CD14-positive monocyte (primary cell): ENCODE measurements at regions not wholly inside any gene's neighbourhood (a gene's known extent, or its start where the extent isn't known, plus 50 kb on each side); places are given as distances from the start of the nearest gene placed in this dataset.

Experiments
- DNase-seq, 3 donors: peaks; one replicate each; pipeline ENCODE4 v3.0.0-alpha.2; 2011 to 2022
- H2AFZ ChIP-seq: 2 replicates; pipeline ENCODE4 v1.6.0; 2012; ENCODE audit warnings: mild to moderate bottlenecking, low read depth, low read length, inconsistent platforms; ENCODE audit not compliant: insufficient read depth, poor library complexity, severe bottlenecking
- H3K27ac ChIP-seq, 2 donors: 1 replicate in 1 of 2; 2 replicates in 1 of 2; pipeline ENCODE4 v1.5.1; 2012 to 2013; ENCODE audit warnings: low read length in 2 of 2, control low read depth in 1 of 2, inconsistent platforms in 1 of 2, low read depth in 1 of 2, mild to moderate bottlenecking in 1 of 2
- H3K27me3 ChIP-seq, 2 donors: one replicate each; pipeline versions ENCODE4 v1.6.0 to v1.6.1; 2011 to 2013; ENCODE audit warnings: low read length in 2 of 2; ENCODE audit not compliant: control insufficient read depth in 2 of 2, insufficient read depth in 2 of 2
- H3K36me3 ChIP-seq, 2 donors: replicated peaks in 1 of 2; 1 replicate in 1 of 2; 2 replicates in 1 of 2; pipeline versions ENCODE4 v1.5.1 to v1.6.1; 2012 to 2013; ENCODE audit warnings: low read length in 2 of 2, control low read depth in 1 of 2, inconsistent platforms in 1 of 2, mild to moderate bottlenecking in 1 of 2; ENCODE audit not compliant: insufficient read depth in 2 of 2, control insufficient read depth in 1 of 2
- H3K4me1 ChIP-seq, 2 donors: 1 replicate in 1 of 2; 2 replicates in 1 of 2; pipeline versions ENCODE4 v1.5.1 to v1.6.1; 2012 to 2013; ENCODE audit warnings: low read length in 2 of 2, control low read depth in 1 of 2, inconsistent platforms in 1 of 2, mild to moderate bottlenecking in 1 of 2, moderate library complexity in 1 of 2; ENCODE audit not compliant: insufficient read depth in 2 of 2, control insufficient read depth in 1 of 2
- H3K4me2 ChIP-seq: replicated peaks from 2 replicates; pipeline ENCODE3; 2012; ENCODE audit warnings: low read length, moderate library complexity, mild to moderate bottlenecking; ENCODE audit not compliant: poor library complexity, severe bottlenecking; ENCODE audit errors: extremely low read depth
- H3K4me3 ChIP-seq, 3 experiments: fragments of 200-600 bp in 1 of 3; sonication (generic) in 1 of 3; replicated peaks in 1 of 3; 1 replicate in 2 of 3; 2 replicates in 1 of 3; pipeline ENCODE4 v1.5.1; 2011 to 2013; ENCODE audit warnings: low read length in 3 of 3, mild to moderate bottlenecking in 3 of 3, control low read depth in 2 of 3, low read depth in 2 of 3, inconsistent platforms in 1 of 3, moderate library complexity in 1 of 3
- H3K79me2 ChIP-seq: 2 replicates; pipeline ENCODE4 v1.6.0; 2012; ENCODE audit warnings: mild to moderate bottlenecking, control low read depth, inconsistent platforms, low read length, moderate library complexity; ENCODE audit not compliant: insufficient read depth
- H3K9ac ChIP-seq: 2 replicates; pipeline ENCODE4 v1.6.0; 2017; ENCODE audit warnings: low read length, mild to moderate bottlenecking; ENCODE audit not compliant: insufficient read depth, poor library complexity, severe bottlenecking
- H3K9me3 ChIP-seq, 2 donors: replicated peaks in 1 of 2; 1 replicate in 1 of 2; 2 replicates in 1 of 2; pipeline versions ENCODE4 v1.5.1 to v1.6.1; 2012 to 2013; ENCODE audit warnings: low read length in 2 of 2, control low read depth in 1 of 2; ENCODE audit not compliant: control insufficient read depth in 1 of 2, insufficient read depth in 1 of 2
- H4K20me1 ChIP-seq: 2 replicates; pipeline ENCODE4 v1.6.0; 2012; ENCODE audit warnings: mild to moderate bottlenecking, low read length, control low read depth, moderate library complexity; ENCODE audit not compliant: insufficient read depth
- H3K27ac Mint-ChIP-seq, 7 donors: one replicate each; pipeline ENCODE4 v1.8.0; 2020; ENCODE audit warnings: mild to moderate bottlenecking in 7 of 7, mixed read lengths in 7 of 7, moderate library complexity in 6 of 7, inconsistent platforms in 2 of 7
- H3K27me3 Mint-ChIP-seq, 3 donors: one replicate each; pipeline ENCODE4 v1.8.0; 2021 to 2022; ENCODE audit warnings: low read depth in 3 of 3, mild to moderate bottlenecking in 3 of 3, mixed read lengths in 3 of 3, moderate library complexity in 3 of 3, inconsistent platforms in 1 of 3
- H3K36me3 Mint-ChIP-seq, 2 donors: one replicate each; pipeline ENCODE4 v1.8.0; 2020; ENCODE audit warnings: mixed read lengths in 2 of 2, inconsistent platforms in 1 of 2, mild to moderate bottlenecking in 1 of 2
- H3K4me1 Mint-ChIP-seq: one replicate; pipeline ENCODE4 v1.8.0; 2020; ENCODE audit warnings: mild to moderate bottlenecking, mixed read lengths
- H3K4me3 Mint-ChIP-seq, 2 donors: one replicate each; pipeline ENCODE4 v1.8.0; 2020; ENCODE audit warnings: mild to moderate bottlenecking in 2 of 2, mixed read lengths in 2 of 2, moderate library complexity in 1 of 2
- H3K9me3 Mint-ChIP-seq, 7 donors: one replicate each; pipeline ENCODE4 v1.8.0; 2020 to 2022; ENCODE audit warnings: mixed read lengths in 7 of 7, mild to moderate bottlenecking in 6 of 7, moderate library complexity in 6 of 7, inconsistent platforms in 2 of 7
- WGBS: methylation state at CpG from one replicate; pipeline ENCODE4 v1.1.5; 2013; ENCODE audit warnings: missing lambda C conversion rate; ENCODE audit not compliant: insufficient coverage; 5-methylcytosine and 5-hydroxymethylcytosine counted together
- intact Hi-C, 2 donors: fragments of 100-400 bp; cut with micrococcal nuclease; formaldehyde crosslinking; loops; one replicate each; pipeline versions ENCODE4 v1.15.0 to v1.15.1; 2023
- TF ChIP-seq, protein P1 (sequence below): fragments of 200-600 bp; IDR thresholded peaks from one replicate; pipeline ENCODE4 v1.8.0; 2022; ENCODE audit warnings: antibody characterized with exemption, mild to moderate bottlenecking

GRCh38 chr10:121261665-121262064, 336.6 kb downstream of the FGFR2 start:
- no peaks in the 10 kb centered on the region for H3K36me3 ChIP-seq
- H3K27ac ChIP-seq, result no peak overlapping the region
- Mint-ChIP-seq H3K27ac (no peak overlapping the region), H3K36me3 (no peaks in the 10 kb centered on the region), H3K27me3 (peaks cover 0 to 2% (median 0%) of the 10 kb centered on the region in 3 donors), H3K4me3 (no peak overlapping the region), H3K4me1 (no peaks in the 10 kb centered on the region), H3K9me3 (peaks cover 0 to 7% (median 0%) of the 10 kb centered on the region in 7 donors)
- WGBS, result 100% methylated on average over 2 of the region's 3 CpGs
- no peaks in the 10 kb centered on the region for H4K20me1 ChIP-seq
- intact Hi-C loops, result no loop called here
- H2AFZ ChIP-seq, result no peak overlapping the region
- H3K79me2 ChIP-seq, result no peaks in the 10 kb centered on the region
- DNase-seq, result no peak
- no peak overlapping the region for H3K4me3 ChIP-seq
- H3K4me2 ChIP-seq, result no peak overlapping the region
- TF ChIP-seq, protein P1, sequence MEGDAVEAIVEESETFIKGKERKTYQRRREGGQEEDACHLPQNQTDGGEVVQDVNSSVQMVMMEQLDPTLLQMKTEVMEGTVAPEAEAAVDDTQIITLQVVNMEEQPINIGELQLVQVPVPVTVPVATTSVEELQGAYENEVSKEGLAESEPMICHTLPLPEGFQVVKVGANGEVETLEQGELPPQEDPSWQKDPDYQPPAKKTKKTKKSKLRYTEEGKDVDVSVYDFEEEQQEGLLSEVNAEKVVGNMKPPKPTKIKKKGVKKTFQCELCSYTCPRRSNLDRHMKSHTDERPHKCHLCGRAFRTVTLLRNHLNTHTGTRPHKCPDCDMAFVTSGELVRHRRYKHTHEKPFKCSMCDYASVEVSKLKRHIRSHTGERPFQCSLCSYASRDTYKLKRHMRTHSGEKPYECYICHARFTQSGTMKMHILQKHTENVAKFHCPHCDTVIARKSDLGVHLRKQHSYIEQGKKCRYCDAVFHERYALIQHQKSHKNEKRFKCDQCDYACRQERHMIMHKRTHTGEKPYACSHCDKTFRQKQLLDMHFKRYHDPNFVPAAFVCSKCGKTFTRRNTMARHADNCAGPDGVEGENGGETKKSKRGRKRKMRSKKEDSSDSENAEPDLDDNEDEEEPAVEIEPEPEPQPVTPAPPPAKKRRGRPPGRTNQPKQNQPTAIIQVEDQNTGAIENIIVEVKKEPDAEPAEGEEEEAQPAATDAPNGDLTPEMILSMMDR, result no peak
- no peaks in the 10 kb centered on the region for H3K4me1 ChIP-seq
- no peaks in the 10 kb centered on the region for H3K9me3 ChIP-seq
- no peak overlapping the region for H3K9ac ChIP-seq
- H3K27me3 ChIP-seq, result no peaks in the 10 kb centered on the region

- no peaks in the 10 kb centered on the region for H3K9me3 ChIP-seq
- H3K27me3 Mint-ChIP-seq, result peaks cover 0 to 2% (median 2%) of the 10 kb centered on the region in 3 donors
- no peak for DNase-seq
- no peak overlapping the region for H3K27ac Mint-ChIP-seq
- H3K4me1 Mint-ChIP-seq, result no peaks in the 10 kb centered on the region
- peaks cover 0 to 8% (median 2%) of the 10 kb centered on the region in 7 donors for H3K9me3 Mint-ChIP-seq
- no peak overlapping the region for H3K4me3 ChIP-seq
- H4K20me1 ChIP-seq, result no peaks in the 10 kb centered on the region
- H3K27ac ChIP-seq, result no peak overlapping the region
- no peaks in the 10 kb centered on the region for H3K36me3 Mint-ChIP-seq
- H3K9ac ChIP-seq, result no peak overlapping the region
- no peaks in the 10 kb centered on the region for H3K27me3 ChIP-seq
- TF ChIP-seq, protein P1, result no peak
- WGBS, result 83% methylated on average over 3 of the region's 10 CpGs
- peak overlapping the region in 1 of 2 donors; percentile 20 for H3K4me3 Mint-ChIP-seq
- H2AFZ ChIP-seq, result no peak overlapping the region
- no peak overlapping the region for H3K4me2 ChIP-seq
- no peaks in the 10 kb centered on the region for H3K4me1 ChIP-seq
- no peaks in the 10 kb centered on the region for H3K36me3 ChIP-seq
- no peaks in the 10 kb centered on the region for H3K79me2 ChIP-seq
- intact Hi-C loops, result no loop called here
Measured at GRCh38 chr10:121262774-121263430, 335.3 kb downstream of the FGFR2 start.
